Tibial nerve (tissue), 3 donors: ENCODE measurements at regions not wholly inside any gene's neighbourhood (a gene's known extent, or its start where the extent isn't known, plus 50 kb on each side); places are given as distances from the start of the nearest gene placed in this dataset.

Source experiments
- POLR2A ChIP-seq, 2 donors: fragments of 450-650 bp; IDR thresholded peaks; one replicate each; pipeline ENCODE4 v1.6.1; 2017; ENCODE audit warnings: antibody characterized with exemption in 2 of 2, mild to moderate bottlenecking in 2 of 2, moderate library complexity in 2 of 2
- TF ChIP-seq, protein P1 (sequence below), 5 experiments: fragments of 200-600 bp in 3 of 5; fragments of 450-650 bp in 2 of 5; sonication (generic) in 3 of 5; IDR thresholded peaks; one replicate each; pipeline ENCODE4 v1.5.1; 2016 to 2019; ENCODE audit warnings: antibody characterized with exemption in 5 of 5, mild to moderate bottlenecking in 3 of 5, moderate library complexity in 2 of 5

GRCh38 chr7:116139007-116139406, 71.3 kb upstream of the TES start:
- TF ChIP-seq POLR2A (IDR thresholded peaks at IDR 0.05): no peak
- TF ChIP-seq, protein P1, sequence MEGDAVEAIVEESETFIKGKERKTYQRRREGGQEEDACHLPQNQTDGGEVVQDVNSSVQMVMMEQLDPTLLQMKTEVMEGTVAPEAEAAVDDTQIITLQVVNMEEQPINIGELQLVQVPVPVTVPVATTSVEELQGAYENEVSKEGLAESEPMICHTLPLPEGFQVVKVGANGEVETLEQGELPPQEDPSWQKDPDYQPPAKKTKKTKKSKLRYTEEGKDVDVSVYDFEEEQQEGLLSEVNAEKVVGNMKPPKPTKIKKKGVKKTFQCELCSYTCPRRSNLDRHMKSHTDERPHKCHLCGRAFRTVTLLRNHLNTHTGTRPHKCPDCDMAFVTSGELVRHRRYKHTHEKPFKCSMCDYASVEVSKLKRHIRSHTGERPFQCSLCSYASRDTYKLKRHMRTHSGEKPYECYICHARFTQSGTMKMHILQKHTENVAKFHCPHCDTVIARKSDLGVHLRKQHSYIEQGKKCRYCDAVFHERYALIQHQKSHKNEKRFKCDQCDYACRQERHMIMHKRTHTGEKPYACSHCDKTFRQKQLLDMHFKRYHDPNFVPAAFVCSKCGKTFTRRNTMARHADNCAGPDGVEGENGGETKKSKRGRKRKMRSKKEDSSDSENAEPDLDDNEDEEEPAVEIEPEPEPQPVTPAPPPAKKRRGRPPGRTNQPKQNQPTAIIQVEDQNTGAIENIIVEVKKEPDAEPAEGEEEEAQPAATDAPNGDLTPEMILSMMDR (IDR thresholded peaks at IDR 0.05): no peak
